Stomach smooth muscle (tissue), 2 donors: ENCODE measurements at regions not wholly inside any gene's neighbourhood (a gene's known extent, or its start where the extent isn't known, plus 50 kb on each side); places are given as distances from the start of the nearest gene placed in this dataset.

Source experiments
- H3K27ac ChIP-seq: one replicate; pipeline ENCODE4 v1.7.0; 2013; ENCODE audit warnings: mild to moderate bottlenecking, low read length, inconsistent platforms
- H3K27me3 ChIP-seq, 2 donors: one replicate each; pipeline ENCODE4 v1.7.0; 2013; ENCODE audit warnings: low read length in 2 of 2; ENCODE audit not compliant: insufficient read depth in 2 of 2, control insufficient read depth in 1 of 2
- H3K36me3 ChIP-seq, 2 donors: one replicate each; pipeline ENCODE4 v1.7.0; 2013; ENCODE audit warnings: low read length in 2 of 2; ENCODE audit not compliant: control insufficient read depth in 2 of 2, insufficient read depth in 2 of 2
- H3K4me1 ChIP-seq: one replicate; pipeline ENCODE4 v1.7.0; 2013; ENCODE audit warnings: low read length; ENCODE audit not compliant: control insufficient read depth, insufficient read depth
- H3K4me3 ChIP-seq, 2 donors: one replicate each; pipeline ENCODE4 v1.7.0; 2013; ENCODE audit warnings: low read length in 2 of 2
- H3K9ac ChIP-seq, 2 donors: one replicate each; pipeline ENCODE4 v1.7.0; 2013; ENCODE audit warnings: low read length in 2 of 2, mild to moderate bottlenecking in 1 of 2
- H3K9me3 ChIP-seq, 2 donors: one replicate each; pipeline ENCODE4 v1.7.0; 2013; ENCODE audit warnings: low read length in 2 of 2; ENCODE audit not compliant: control insufficient read depth in 2 of 2
- donor health status: healthy.
- donor health status: Pancreatic carcinoma.

- H3K4me3 ChIP-seq, result no peak overlapping the region
- no peaks in the 10 kb centered on the region for H3K27me3 ChIP-seq
- no peak overlapping the region for H3K27ac ChIP-seq
- no peaks in the 10 kb centered on the region for H3K36me3 ChIP-seq
- no peak overlapping the region for H3K9ac ChIP-seq
- H3K4me1 ChIP-seq, result no peaks in the 10 kb centered on the region
- no peaks in the 10 kb centered on the region for H3K9me3 ChIP-seq
Observed at GRCh38 chr13:65093357-65093756, 2136.8 kb downstream of the PCDH9 start.

- Histone ChIP-seq H3K4me1 (no peaks in the 10 kb centered on the region), H3K4me3 (no peak overlapping the region), H3K36me3 (no peaks in the 10 kb centered on the region), H3K9ac (no peak overlapping the region), H3K9me3 (no peaks in the 10 kb centered on the region), H3K27ac (no peak overlapping the region), H3K27me3 (no peaks in the 10 kb centered on the region)
Observed at GRCh38 chr13:65091031-65091430, 2139.1 kb downstream of the PCDH9 start.

DNA sequence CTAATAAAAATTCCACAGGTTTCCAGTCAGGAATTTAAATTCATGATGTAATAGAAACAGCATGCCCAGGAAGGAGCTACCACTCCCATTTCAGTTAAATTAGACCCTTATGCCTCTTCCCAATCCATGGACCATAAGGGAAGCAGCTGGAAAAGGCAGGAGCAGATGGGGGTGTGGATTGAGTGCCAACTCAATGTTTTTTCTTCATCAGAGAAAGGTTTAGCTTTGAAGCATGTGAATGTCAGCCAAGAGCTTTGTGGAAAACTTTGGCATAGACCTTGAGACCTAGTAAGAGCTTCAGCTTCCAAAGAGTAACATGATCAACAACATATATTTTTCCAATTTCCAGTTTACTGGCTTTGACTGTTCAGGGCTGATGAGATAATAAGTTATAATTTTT lies 2139.9 kb downstream of the PCDH9 start:
- no peak overlapping the region for H3K4me3 ChIP-seq
- no peaks in the 10 kb centered on the region for H3K36me3 ChIP-seq
- H3K4me1 ChIP-seq, result no peaks in the 10 kb centered on the region
- no peaks in the 10 kb centered on the region for H3K27me3 ChIP-seq
- no peaks in the 10 kb centered on the region for H3K9me3 ChIP-seq
- H3K27ac ChIP-seq, result no peak overlapping the region
- H3K9ac ChIP-seq, result no peak overlapping the region

DNA sequence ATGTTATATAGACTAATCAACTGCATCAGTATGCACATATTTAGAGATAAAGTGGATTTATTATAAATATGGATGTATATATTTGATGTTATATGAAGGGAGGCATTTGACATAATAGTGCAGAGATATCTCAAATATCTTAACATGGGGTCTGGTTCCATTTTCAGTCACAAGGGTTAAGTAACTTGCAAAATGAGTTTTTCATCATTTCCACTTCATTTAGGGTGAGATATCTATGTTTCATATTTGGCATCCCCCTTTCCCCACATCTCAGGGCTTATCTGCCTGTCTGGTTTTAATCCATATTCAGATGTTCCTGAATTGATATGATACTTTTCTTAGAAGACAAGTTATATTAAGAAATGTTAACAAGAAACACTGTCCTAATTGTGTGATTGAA lies 2141.2 kb downstream of the PCDH9 start:
- Histone ChIP-seq H3K27ac (no peak overlapping the region), H3K9ac (no peak overlapping the region)

GRCh38 chr13:65085977-65086376 lies 2144.2 kb downstream of the PCDH9 start:
- Histone ChIP-seq H3K27ac (no peak overlapping the region), H3K4me1 (no peaks in the 10 kb centered on the region), H3K27me3 (no peaks in the 10 kb centered on the region), H3K9me3 (no peaks in the 10 kb centered on the region), H3K36me3 (no peaks in the 10 kb centered on the region), H3K4me3 (no peak overlapping the region), H3K9ac (no peak overlapping the region)

More for the DNA sequence above, 2141.2 kb downstream of the PCDH9 start:
- no peaks in the 10 kb centered on the region for H3K36me3 ChIP-seq
- no peaks in the 10 kb centered on the region for H3K9me3 ChIP-seq
- H3K4me1 ChIP-seq, result no peaks in the 10 kb centered on the region
- no peaks in the 10 kb centered on the region for H3K27me3 ChIP-seq
- H3K4me3 ChIP-seq, result no peak overlapping the region

- no peaks in the 10 kb centered on the region for H3K36me3 ChIP-seq
- no peaks in the 10 kb centered on the region for H3K4me1 ChIP-seq
- no peaks in the 10 kb centered on the region for H3K27me3 ChIP-seq
- H3K4me3 ChIP-seq, result no peak overlapping the region
- no peak overlapping the region for H3K27ac ChIP-seq
- H3K9ac ChIP-seq, result no peak overlapping the region
- no peaks in the 10 kb centered on the region for H3K9me3 ChIP-seq
Observed at GRCh38 chr13:65074248-65074647, 2155.9 kb downstream of the PCDH9 start.

GRCh38 chr13:65064967-65065366 lies 2165.2 kb downstream of the PCDH9 start:
- Histone ChIP-seq H3K4me3 (no peak overlapping the region), H3K27ac (no peak overlapping the region), H3K27me3 (no peaks in the 10 kb centered on the region), H3K36me3 (no peaks in the 10 kb centered on the region), H3K4me1 (no peaks in the 10 kb centered on the region), H3K9me3 (no peaks in the 10 kb centered on the region), H3K9ac (no peak overlapping the region)

- Histone ChIP-seq H3K27me3 (no peaks in the 10 kb centered on the region), H3K9ac (no peak overlapping the region), H3K4me1 (no peaks in the 10 kb centered on the region)
Observed at GRCh38 chr13:65063753-65064152, 2166.4 kb downstream of the PCDH9 start.

DNA sequence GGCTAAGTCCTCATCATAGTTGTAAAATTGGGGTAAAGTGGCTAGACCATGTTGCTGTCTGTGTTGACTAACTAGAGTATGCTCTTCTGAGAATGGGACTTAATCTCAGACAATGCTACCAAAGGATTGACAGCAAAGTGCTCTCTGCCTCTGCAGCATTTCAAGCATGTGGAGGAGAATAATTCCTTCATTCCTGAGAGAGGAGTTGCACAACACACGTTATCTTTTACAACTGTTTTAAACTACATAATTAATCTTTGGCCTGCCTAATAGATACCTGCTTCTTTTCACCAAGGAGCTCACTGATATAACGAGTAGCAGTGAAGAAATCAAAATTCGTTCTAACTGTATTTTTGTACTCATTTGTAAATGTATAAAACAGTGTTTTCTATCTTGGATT lies 2172.2 kb downstream of the PCDH9 start:
- H3K9ac ChIP-seq, result no peak overlapping the region

More at GRCh38 chr13:65063753-65064152, 2166.4 kb downstream of the PCDH9 start:
- no peaks in the 10 kb centered on the region for H3K36me3 ChIP-seq
- no peak overlapping the region for H3K27ac ChIP-seq
- no peaks in the 10 kb centered on the region for H3K9me3 ChIP-seq
- H3K4me3 ChIP-seq, result no peak overlapping the region

DNA sequence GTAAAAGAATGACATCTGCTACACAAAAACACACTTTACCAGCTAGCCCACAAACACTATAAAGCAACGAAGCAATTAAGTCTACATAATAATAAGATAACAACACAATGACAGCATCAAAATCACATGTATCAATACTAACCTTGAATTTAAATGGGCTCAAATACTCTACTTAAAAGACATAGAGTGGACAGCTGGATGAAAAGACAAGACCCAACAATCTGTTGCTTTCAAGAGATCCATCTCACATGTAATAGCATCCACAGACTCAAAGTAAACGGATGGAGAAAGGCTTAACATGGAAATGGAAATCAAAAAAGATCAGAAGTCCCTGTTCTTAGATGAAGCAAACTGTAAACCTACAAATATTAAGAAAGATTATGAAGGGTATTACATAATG lies 2175.9 kb downstream of the PCDH9 start:
- no peaks in the 10 kb centered on the region for H3K9me3 ChIP-seq
- no peak overlapping the region for H3K9ac ChIP-seq
- H3K36me3 ChIP-seq, result no peaks in the 10 kb centered on the region
- no peak overlapping the region for H3K27ac ChIP-seq
- no peak overlapping the region for H3K4me3 ChIP-seq
- H3K27me3 ChIP-seq, result no peaks in the 10 kb centered on the region
- H3K4me1 ChIP-seq, result no peaks in the 10 kb centered on the region

More for the DNA sequence above, 2172.2 kb downstream of the PCDH9 start:
- Histone ChIP-seq H3K9me3 (no peaks in the 10 kb centered on the region), H3K36me3 (no peaks in the 10 kb centered on the region), H3K4me3 (no peak overlapping the region), H3K27me3 (no peaks in the 10 kb centered on the region), H3K27ac (no peak overlapping the region), H3K4me1 (no peaks in the 10 kb centered on the region)

GRCh38 chr13:65036999-65037398 lies 2193.1 kb downstream of the PCDH9 start:
- no peaks in the 10 kb centered on the region for H3K4me1 ChIP-seq

More at GRCh38 chr13:65036999-65037398, 2193.1 kb downstream of the PCDH9 start:
- no peak overlapping the region for H3K9ac ChIP-seq
- no peak overlapping the region for H3K27ac ChIP-seq
- no peaks in the 10 kb centered on the region for H3K9me3 ChIP-seq
- no peak overlapping the region for H3K4me3 ChIP-seq
- no peaks in the 10 kb centered on the region for H3K36me3 ChIP-seq
- H3K27me3 ChIP-seq, result no peaks in the 10 kb centered on the region
